ENCODE measurements at regions not wholly inside any gene's neighbourhood (a gene's known extent, or its start where the extent isn't known, plus 50 kb on each side); places are given as distances from the start of the nearest gene placed in this dataset.
"Not testable (repeated sequence)": the region's sequence is repeated elsewhere in the genome, so short reads cannot be mapped to it uniquely, and the experiment has no call there.

- DNase-seq: no peak
Observed at GRCh38 chr17:27066315-27066714, 227.6 kb upstream of the WSB1 start.

GRCh38 chr17:27069842-27070508 is 223.9 kb upstream of the WSB1 start:
- DNase-seq: no peak

GRCh38 chr17:27070836-27071235 is 223.1 kb upstream of the WSB1 start:
- DNase-seq: no peak

- DNase-seq: no peak
Observed at GRCh38 chr17:27072885-27073284, 221.0 kb upstream of the WSB1 start.

GRCh38 chr17:27076814-27077213 is 217.1 kb upstream of the WSB1 start:
- no peak for DNase-seq

GRCh38 chr17:27078296-27078695 is 215.6 kb upstream of the WSB1 start:
- DNase-seq: no peak

- no peak for DNase-seq
Observed at GRCh38 chr17:27079660-27080059, 214.3 kb upstream of the WSB1 start.

- no peak for DNase-seq
Observed at GRCh38 chr17:27081002-27081638, 212.8 kb upstream of the WSB1 start.

GRCh38 chr17:27082023-27082774 is 211.7 kb upstream of the WSB1 start:
- no peak for DNase-seq

GRCh38 chr17:27082775-27083154 is 211.1 kb upstream of the WSB1 start:
- DNase-seq: no peak

- DNase-seq: no peak
Observed at GRCh38 chr17:27083408-27084185, 210.3 kb upstream of the WSB1 start.

- DNase-seq: no peak
Observed at GRCh38 chr17:27085517-27085916, 208.4 kb upstream of the WSB1 start.

- no peak for DNase-seq
Observed at GRCh38 chr17:27086526-27086925, 207.4 kb upstream of the WSB1 start.

GRCh38 chr17:27087935-27088766 is 205.8 kb upstream of the WSB1 start:
- no peak for DNase-seq

- no peak for DNase-seq
Observed at GRCh38 chr17:27088767-27089078, 205.2 kb upstream of the WSB1 start.

GRCh38 chr17:27089079-27089928 is 204.6 kb upstream of the WSB1 start:
- DNase-seq: peak; percentile 87

- DNase-seq: peak; percentile 38
Observed at GRCh38 chr17:27089929-27090247, 204.0 kb upstream of the WSB1 start.

- peak; percentile 9 for DNase-seq
Observed at GRCh38 chr17:27090450-27091042, 203.4 kb upstream of the WSB1 start.

- peak; percentile 12 for DNase-seq
Observed at GRCh38 chr17:27091043-27091497, 202.8 kb upstream of the WSB1 start.

GRCh38 chr17:27094179-27094578 is 199.7 kb upstream of the WSB1 start:
- not testable (repeated sequence) for DNase-seq

- not testable (repeated sequence) for DNase-seq
Observed at GRCh38 chr17:27095821-27096220, 198.1 kb upstream of the WSB1 start.
